ENCODE measurements at regions not wholly inside any gene's neighbourhood (a gene's known extent, or its start where the extent isn't known, plus 50 kb on each side); places are given as distances from the start of the nearest gene placed in this dataset.
"Not testable (repeated sequence)": the region's sequence is repeated elsewhere in the genome, so short reads cannot be mapped to it uniquely, and the experiment has no call there.

DNA sequence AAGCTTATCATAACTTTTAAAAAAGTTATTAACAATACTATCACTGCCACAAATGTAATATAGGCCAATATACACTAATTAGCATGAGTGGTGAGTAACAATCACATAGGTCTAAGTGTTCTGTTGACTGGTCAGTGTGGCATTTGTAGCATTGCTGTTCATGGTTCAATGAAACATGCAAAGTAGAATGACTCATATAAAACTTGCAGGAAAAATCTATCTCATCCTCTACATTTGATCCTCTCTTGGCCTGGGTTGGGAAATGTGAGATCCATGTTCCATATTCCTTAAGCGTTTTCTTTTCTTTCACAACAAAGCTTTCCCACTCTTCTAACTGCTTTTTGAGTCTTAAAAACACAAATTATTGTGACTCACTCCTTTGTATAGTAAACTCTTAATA lies 1418.7 kb downstream of the FSTL5 start:
- H3K4me3 ChIP-seq (ENCODE audit: low read length), result no peak overlapping the region
- no peaks in the 10 kb centered on the region for H3K36me3 ChIP-seq (ENCODE audit: control insufficient read depth, insufficient read depth, low read length)
- H3K4me1 ChIP-seq (ENCODE audit: control insufficient read depth, insufficient read depth, low read length), result no peaks in the 10 kb centered on the region
- no CpG with 5 or more reads among the region's 1 CpG for WGBS (ENCODE audit: insufficient coverage, insufficient read length)
- H3K27me3 ChIP-seq (ENCODE audit: control insufficient read depth, insufficient read depth, low read length), result no peaks in the 10 kb centered on the region
- no peak overlapping the region for H3K27ac ChIP-seq (ENCODE audit: low read length)
- no peaks in the 10 kb centered on the region for H3K9me3 ChIP-seq (ENCODE audit: control insufficient read depth, insufficient read depth, low read length)
- DNase-seq (ENCODE audit: low read depth, low spot score), result no peak

DNA sequence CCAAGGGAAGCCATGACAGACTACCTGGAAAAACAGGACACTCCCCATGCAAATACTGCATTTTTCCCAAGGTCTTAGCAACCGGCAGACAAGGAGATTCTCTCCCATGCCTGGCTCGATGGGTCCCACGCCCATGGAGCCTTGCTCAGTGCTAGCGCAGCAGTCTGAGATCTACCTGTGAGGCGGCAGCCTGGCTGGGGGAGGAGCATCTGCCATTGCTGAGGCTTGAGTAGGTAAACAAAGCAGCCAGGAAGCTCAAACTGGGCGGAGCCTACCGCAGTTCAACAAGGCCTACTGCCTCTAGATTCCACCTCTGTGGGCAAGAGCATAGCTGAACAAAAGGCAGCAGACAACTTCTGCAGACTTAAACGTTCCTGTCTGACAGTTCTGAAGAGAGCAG lies 1417.2 kb downstream of the FSTL5 start:
- H3K36me3 ChIP-seq (ENCODE audit: control insufficient read depth, insufficient read depth, low read length); H3K4me1 ChIP-seq (ENCODE audit: control insufficient read depth, insufficient read depth, low read length): not testable (repeated sequence)

GRCh38 chr4:160772668-160773067 lies 1391.1 kb downstream of the FSTL5 start:
- no peaks in the 10 kb centered on the region for H3K9me3 ChIP-seq (ENCODE audit: control insufficient read depth, insufficient read depth, low read length)
- no peaks in the 10 kb centered on the region for H3K27me3 ChIP-seq (ENCODE audit: control insufficient read depth, insufficient read depth, low read length)
- H3K4me1 ChIP-seq (ENCODE audit: control insufficient read depth, insufficient read depth, low read length), result no peaks in the 10 kb centered on the region
- WGBS (ENCODE audit: insufficient coverage, insufficient read length), result no CpG with 5 or more reads among the region's 2 CpGs
- H3K27ac ChIP-seq (ENCODE audit: low read length), result no peak overlapping the region
- H3K4me3 ChIP-seq (ENCODE audit: low read length), result no peak overlapping the region
- DNase-seq (ENCODE audit: low read depth, low spot score), result no peak
- H3K36me3 ChIP-seq (ENCODE audit: control insufficient read depth, insufficient read depth, low read length), result no peaks in the 10 kb centered on the region

More for the DNA sequence above, 1417.2 kb downstream of the FSTL5 start:
- not testable (repeated sequence) for H3K27me3 ChIP-seq (ENCODE audit: control insufficient read depth, insufficient read depth, low read length); H3K27ac ChIP-seq (ENCODE audit: low read length); DNase-seq (ENCODE audit: low read depth, low spot score); H3K9me3 ChIP-seq (ENCODE audit: control insufficient read depth, insufficient read depth, low read length); H3K4me3 ChIP-seq (ENCODE audit: low read length)
- WGBS (ENCODE audit: insufficient coverage, insufficient read length), result no CpG with 5 or more reads among the region's 8 CpGs

GRCh38 chr4:160795216-160795615 lies 1368.6 kb downstream of the FSTL5 start:
- no peak for DNase-seq (ENCODE audit: low read depth, low spot score)
- no peak overlapping the region for H3K4me3 ChIP-seq (ENCODE audit: low read length)
- no peaks in the 10 kb centered on the region for H3K9me3 ChIP-seq (ENCODE audit: control insufficient read depth, insufficient read depth, low read length)

DNA sequence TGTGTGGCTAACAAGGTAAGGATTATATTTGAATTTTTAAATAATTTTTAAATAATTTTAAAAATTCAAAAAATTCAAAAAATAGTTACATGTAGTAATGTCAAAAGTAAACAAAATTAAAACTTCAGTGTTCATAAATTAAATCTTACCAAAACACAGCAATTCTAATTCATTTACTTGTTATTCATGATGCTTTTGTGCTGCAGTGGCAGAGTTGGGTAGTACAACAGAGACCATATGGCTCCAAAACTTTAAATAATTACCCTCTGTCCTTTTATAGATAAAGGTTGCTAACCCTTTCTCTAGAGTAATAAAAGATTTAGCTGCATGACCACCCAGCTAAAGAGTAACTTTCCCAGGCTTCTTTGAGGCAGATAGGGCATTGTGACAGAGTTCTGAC lies 1355.6 kb downstream of the FSTL5 start:
- Histone ChIP-seq H3K9me3 (ENCODE audit: control insufficient read depth, insufficient read depth, low read length) (no peaks in the 10 kb centered on the region), H3K36me3 (ENCODE audit: control insufficient read depth, insufficient read depth, low read length) (no peaks in the 10 kb centered on the region), H3K27me3 (ENCODE audit: control insufficient read depth, insufficient read depth, low read length) (no peaks in the 10 kb centered on the region), H3K4me3 (ENCODE audit: low read length) (no peak overlapping the region), H3K27ac (ENCODE audit: low read length) (no peak overlapping the region), H3K4me1 (ENCODE audit: control insufficient read depth, insufficient read depth, low read length) (no peaks in the 10 kb centered on the region)
- DNase-seq (ENCODE audit: low read depth, low spot score), result no peak

More at GRCh38 chr4:160795216-160795615, 1368.6 kb downstream of the FSTL5 start:
- Histone ChIP-seq H3K4me1 (ENCODE audit: control insufficient read depth, insufficient read depth, low read length) (no peaks in the 10 kb centered on the region), H3K27me3 (ENCODE audit: control insufficient read depth, insufficient read depth, low read length) (no peaks in the 10 kb centered on the region), H3K27ac (ENCODE audit: low read length) (no peak overlapping the region), H3K36me3 (ENCODE audit: control insufficient read depth, insufficient read depth, low read length) (no peaks in the 10 kb centered on the region)

GRCh38 chr4:160809576-160809975 lies 1354.2 kb downstream of the FSTL5 start:
- Histone ChIP-seq H3K4me3 (ENCODE audit: low read length) (no peak overlapping the region), H3K27me3 (ENCODE audit: control insufficient read depth, insufficient read depth, low read length) (no peaks in the 10 kb centered on the region), H3K4me1 (ENCODE audit: control insufficient read depth, insufficient read depth, low read length) (no peaks in the 10 kb centered on the region)

GRCh38 chr4:160810424-160810823 lies 1353.4 kb downstream of the FSTL5 start:
- H3K27me3 ChIP-seq (ENCODE audit: control insufficient read depth, insufficient read depth, low read length), result no peaks in the 10 kb centered on the region
- DNase-seq (ENCODE audit: low read depth, low spot score), result no peak
- H3K4me3 ChIP-seq (ENCODE audit: low read length), result no peak overlapping the region
- H3K9me3 ChIP-seq (ENCODE audit: control insufficient read depth, insufficient read depth, low read length), result no peaks in the 10 kb centered on the region
- no peaks in the 10 kb centered on the region for H3K36me3 ChIP-seq (ENCODE audit: control insufficient read depth, insufficient read depth, low read length)
- H3K4me1 ChIP-seq (ENCODE audit: control insufficient read depth, insufficient read depth, low read length), result no peaks in the 10 kb centered on the region
- H3K27ac ChIP-seq (ENCODE audit: low read length), result no peak overlapping the region
- WGBS (ENCODE audit: insufficient coverage, insufficient read length), result no CpG with 5 or more reads among the region's 1 CpG

More at GRCh38 chr4:160809576-160809975, 1354.2 kb downstream of the FSTL5 start:
- DNase-seq (ENCODE audit: low read depth, low spot score), result no peak
- Histone ChIP-seq H3K9me3 (ENCODE audit: control insufficient read depth, insufficient read depth, low read length) (no peaks in the 10 kb centered on the region), H3K27ac (ENCODE audit: low read length) (no peak overlapping the region), H3K36me3 (ENCODE audit: control insufficient read depth, insufficient read depth, low read length) (no peaks in the 10 kb centered on the region)

GRCh38 chr4:160810941-160811340 lies 1352.9 kb downstream of the FSTL5 start:
- DNase-seq (ENCODE audit: low read depth, low spot score), result no peak
- WGBS (ENCODE audit: insufficient coverage, insufficient read length), result no CpG with 5 or more reads among the region's 1 CpG
- Histone ChIP-seq H3K36me3 (ENCODE audit: control insufficient read depth, insufficient read depth, low read length) (no peaks in the 10 kb centered on the region), H3K9me3 (ENCODE audit: control insufficient read depth, insufficient read depth, low read length) (no peaks in the 10 kb centered on the region), H3K27ac (ENCODE audit: low read length) (no peak overlapping the region), H3K4me3 (ENCODE audit: low read length) (no peak overlapping the region), H3K27me3 (ENCODE audit: control insufficient read depth, insufficient read depth, low read length) (no peaks in the 10 kb centered on the region), H3K4me1 (ENCODE audit: control insufficient read depth, insufficient read depth, low read length) (no peaks in the 10 kb centered on the region)

- Histone ChIP-seq H3K27ac (ENCODE audit: low read length) (no peak overlapping the region), H3K9me3 (ENCODE audit: control insufficient read depth, insufficient read depth, low read length) (no peaks in the 10 kb centered on the region), H3K4me1 (ENCODE audit: control insufficient read depth, insufficient read depth, low read length) (no peaks in the 10 kb centered on the region), H3K27me3 (ENCODE audit: control insufficient read depth, insufficient read depth, low read length) (no peaks in the 10 kb centered on the region), H3K36me3 (ENCODE audit: control insufficient read depth, insufficient read depth, low read length) (no peaks in the 10 kb centered on the region), H3K4me3 (ENCODE audit: low read length) (no peak overlapping the region)
- DNase-seq (ENCODE audit: low read depth, low spot score), result no peak
Observed at GRCh38 chr4:160811956-160812355, 1351.8 kb downstream of the FSTL5 start.

GRCh38 chr4:160814726-160815125 lies 1349.1 kb downstream of the FSTL5 start:
- Histone ChIP-seq H3K4me3 (ENCODE audit: low read length) (no peak overlapping the region), H3K36me3 (ENCODE audit: control insufficient read depth, insufficient read depth, low read length) (no peaks in the 10 kb centered on the region), H3K9me3 (ENCODE audit: control insufficient read depth, insufficient read depth, low read length) (no peaks in the 10 kb centered on the region), H3K27me3 (ENCODE audit: control insufficient read depth, insufficient read depth, low read length) (no peaks in the 10 kb centered on the region), H3K27ac (ENCODE audit: low read length) (no peak overlapping the region), H3K4me1 (ENCODE audit: control insufficient read depth, insufficient read depth, low read length) (no peaks in the 10 kb centered on the region)
- no peak for DNase-seq (ENCODE audit: low read depth, low spot score)

DNA sequence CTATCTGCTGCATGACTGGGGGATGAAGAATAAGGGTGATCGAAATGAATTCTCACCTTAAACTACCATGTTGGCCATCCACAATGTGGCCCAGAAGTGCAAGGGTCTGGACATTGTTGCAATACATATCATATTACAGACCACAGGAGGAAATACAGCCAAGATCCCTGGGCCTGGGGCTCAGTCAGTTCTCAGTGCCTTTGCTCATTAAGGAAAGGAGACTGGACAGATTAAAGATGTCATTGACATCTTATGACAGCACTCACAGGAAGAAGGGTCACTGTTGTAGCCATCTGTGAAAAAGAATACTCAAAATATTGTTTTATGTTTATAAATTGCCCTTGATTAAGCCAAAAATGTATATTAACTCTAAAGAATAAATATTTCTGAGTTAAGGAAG lies 1345.2 kb downstream of the FSTL5 start:
- H3K27me3 ChIP-seq (ENCODE audit: control insufficient read depth, insufficient read depth, low read length), result no peaks in the 10 kb centered on the region
- DNase-seq (ENCODE audit: low read depth, low spot score), result no peak
- no CpG with 5 or more reads among the region's 1 CpG for WGBS (ENCODE audit: insufficient coverage, insufficient read length)
- no peaks in the 10 kb centered on the region for H3K4me1 ChIP-seq (ENCODE audit: control insufficient read depth, insufficient read depth, low read length)
- no peaks in the 10 kb centered on the region for H3K9me3 ChIP-seq (ENCODE audit: control insufficient read depth, insufficient read depth, low read length)
- H3K27ac ChIP-seq (ENCODE audit: low read length), result no peak overlapping the region
- no peaks in the 10 kb centered on the region for H3K36me3 ChIP-seq (ENCODE audit: control insufficient read depth, insufficient read depth, low read length)
- H3K4me3 ChIP-seq (ENCODE audit: low read length), result no peak overlapping the region

All from iPS DF 6.9 (cell line).